Smooth muscle cell of the brain vasculature (primary cell): ENCODE measurements at regions not wholly inside any gene's neighbourhood (a gene's known extent, or its start where the extent isn't known, plus 50 kb on each side); places are given as distances from the start of the nearest gene placed in this dataset.

Experiments
- DNase-seq: peaks from one replicate; pipeline ENCODE4 v3.0.0-alpha.2; 2012; ENCODE audit warnings: low read depth, low spot score

DNA sequence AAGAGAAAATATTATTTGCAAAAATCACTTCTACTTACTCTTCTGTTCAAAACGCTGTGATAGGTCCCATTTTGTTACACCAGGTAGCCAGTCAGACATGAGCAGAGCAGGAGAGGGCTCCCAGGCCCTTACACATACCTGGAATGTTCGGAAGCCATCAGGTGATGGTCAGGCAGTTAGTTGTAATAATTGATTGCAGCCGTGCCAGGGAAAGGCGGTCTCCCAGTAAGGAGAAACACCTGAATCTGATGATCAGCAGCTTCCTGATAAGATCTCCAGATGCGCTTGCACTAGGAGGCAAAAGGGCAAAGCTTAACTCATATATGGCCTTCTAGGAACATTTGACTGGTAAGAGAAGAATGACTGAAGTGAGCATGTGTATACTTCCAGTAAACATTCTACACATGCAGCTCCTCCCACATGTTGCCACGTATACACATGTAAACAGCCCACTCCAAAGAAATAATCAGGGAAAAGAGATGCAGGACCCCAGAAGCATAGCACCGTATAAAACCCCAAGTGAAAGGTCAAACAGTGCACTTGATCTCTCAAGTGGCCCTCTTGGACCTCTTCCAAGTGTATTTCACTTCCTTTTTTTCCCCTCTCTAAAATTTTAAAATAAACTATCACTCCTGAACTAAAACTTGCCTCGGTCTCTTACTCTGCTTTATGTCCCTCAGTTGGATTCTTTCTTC is 1338.0 kb downstream of the FSTL5 start:
- DNase-seq: no peak

- no peak for DNase-seq
Observed at GRCh38 chr4:160826339-160826679, 1337.5 kb downstream of the FSTL5 start.

DNA sequence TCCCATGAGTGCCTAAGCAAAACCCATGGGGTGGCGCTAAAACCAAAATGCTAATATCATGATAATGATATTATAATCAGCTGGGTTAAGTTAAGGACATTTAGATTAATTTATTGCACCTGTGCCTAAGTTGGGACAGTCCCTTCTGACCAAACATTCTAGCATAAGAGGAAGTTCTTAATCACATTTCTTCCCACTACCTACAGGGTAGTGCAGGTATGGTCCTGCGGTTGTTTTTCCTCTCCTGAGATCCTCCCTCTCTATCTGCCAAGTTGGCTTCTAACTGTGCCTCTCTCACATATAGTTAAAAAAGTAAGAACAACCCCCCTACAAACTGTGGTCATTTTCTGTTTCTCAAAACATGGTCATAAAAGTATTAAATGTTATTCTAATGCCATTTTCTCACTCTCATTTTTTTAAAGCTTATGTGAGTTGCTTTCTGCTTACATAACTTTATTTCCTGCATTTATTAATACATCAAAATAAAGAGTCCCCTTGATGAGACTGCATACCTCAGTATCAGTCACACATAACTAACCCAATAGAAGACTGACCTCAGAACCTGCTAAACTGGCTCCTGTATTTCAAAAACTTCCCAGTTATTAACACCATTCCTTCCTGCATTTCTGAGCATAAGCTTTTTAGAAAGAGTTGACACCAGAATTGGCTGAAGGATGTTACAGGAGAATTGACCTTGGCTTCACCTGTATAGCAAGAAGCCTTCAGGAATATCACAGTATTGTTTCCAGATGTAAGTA is 1332.5 kb downstream of the FSTL5 start:
- no peak for DNase-seq

DNA sequence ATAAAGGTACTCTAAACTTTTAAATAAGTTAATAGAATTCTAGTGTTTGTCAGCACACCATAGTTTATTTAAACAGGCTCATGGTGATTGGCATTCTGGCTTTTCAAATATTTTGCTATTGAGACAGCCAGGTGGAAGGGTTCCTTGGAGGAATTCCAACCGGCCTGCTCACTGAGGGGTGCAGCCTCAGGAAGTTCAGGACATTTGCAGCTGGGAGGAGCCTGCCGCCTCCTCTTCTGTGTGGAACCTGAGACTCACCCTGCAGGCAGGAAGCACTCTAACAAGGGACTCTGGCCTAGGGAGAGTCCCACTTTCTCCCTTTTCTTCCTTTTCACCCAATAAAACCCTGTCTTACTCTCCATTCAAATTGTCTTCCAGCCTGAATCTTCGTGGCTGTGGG is 1328.0 kb downstream of the FSTL5 start:
- DNase-seq: no peak

DNA sequence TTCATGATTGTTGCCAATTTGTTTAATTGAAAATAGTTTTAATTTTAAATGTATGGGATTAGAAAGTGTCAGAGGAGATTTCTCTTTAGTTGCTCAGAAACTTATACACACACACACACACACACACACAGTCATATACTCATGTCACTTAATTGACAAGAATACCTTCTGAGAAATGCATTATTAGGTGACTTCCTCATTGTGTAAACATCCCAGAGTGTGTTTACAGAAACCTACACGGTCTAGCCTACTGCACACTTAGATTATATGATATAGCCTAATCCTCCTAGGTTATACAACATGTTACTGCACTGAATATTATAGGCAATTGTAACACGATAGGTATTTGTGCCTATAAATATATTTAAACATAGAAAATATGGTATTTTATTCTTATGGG is 1327.4 kb downstream of the FSTL5 start:
- no peak for DNase-seq

GRCh38 chr4:160846121-160846520 is 1317.7 kb downstream of the FSTL5 start:
- DNase-seq: no peak

DNA sequence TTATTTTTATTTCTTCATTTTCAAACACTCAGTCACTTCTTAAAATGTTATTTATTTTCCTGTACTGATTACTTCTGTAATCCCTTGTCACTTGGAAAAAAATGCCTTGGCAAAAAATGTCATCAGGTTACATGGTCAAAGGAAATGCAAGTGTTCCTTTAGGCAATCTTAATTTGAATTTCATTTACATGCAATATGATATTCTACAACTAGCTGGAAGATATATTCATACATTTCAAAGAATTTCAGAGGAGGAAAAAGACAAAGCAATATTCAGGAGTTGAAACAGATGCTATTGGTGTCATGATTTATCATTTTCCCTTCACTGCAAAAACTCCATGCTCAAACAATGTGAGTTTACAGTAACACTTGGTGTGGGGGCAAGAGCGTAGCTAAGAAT is 1316.6 kb downstream of the FSTL5 start:
- no peak for DNase-seq

GRCh38 chr4:160848489-160848888 is 1315.3 kb downstream of the FSTL5 start:
- DNase-seq: no peak

DNA sequence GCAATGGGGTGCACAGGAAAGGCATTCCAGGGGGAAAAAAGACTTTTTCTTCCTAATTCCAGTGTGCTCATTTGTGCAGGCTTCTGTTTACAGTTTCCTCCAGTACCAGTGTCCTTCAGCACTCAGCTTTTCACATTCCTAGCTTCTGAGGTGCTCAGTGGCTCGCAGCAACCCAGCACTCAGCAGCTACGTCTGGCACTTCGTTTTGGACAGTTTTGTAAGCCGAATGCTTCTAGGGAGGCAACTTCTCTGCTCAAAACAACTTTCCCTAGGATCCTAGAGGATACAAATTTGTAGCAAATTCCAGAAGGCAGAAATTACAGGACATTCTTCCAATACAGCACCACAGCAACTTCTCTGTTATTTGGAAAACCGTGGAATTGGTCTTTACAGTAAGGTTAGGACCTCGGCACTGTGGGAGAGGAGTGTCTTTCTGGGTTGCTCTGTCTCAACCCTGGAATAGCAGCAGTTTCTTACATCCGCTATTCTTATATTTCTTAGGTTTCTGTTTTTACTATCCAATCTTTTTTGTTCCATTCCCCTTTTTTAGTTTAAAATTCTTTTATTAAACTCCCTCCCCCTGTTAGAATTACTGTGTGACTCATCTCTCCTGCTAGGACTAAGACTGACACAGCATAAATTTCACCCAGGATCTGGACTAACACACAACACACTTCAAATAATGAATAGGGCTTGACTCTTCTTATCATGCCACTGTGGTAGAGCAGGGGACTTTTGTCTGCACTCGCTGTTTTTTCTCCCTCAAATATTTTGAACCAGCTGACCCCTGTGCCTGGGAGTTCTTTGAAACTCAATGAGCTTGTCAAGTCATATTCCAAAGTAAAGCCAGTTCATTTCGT is 1314.7 kb downstream of the FSTL5 start:
- DNase-seq: no peak

DNA sequence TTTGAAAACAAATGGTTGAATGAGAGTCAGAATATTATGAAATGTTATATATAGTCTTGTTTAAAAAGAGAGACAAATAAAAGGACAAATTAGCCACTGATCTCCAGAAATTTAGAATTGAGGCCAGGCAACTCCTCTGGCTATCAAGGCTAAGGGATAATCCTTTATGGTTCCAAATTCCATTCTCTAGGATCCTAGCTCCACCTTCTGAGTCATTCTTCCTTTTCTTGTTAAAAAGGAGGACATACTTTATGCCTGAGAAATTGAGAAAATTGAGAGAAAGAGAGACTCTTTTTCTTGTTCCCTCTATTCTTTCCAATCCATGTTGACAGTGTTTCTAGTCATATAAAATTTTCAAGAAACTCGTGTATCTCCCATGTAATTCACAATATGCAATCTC is 1299.5 kb downstream of the FSTL5 start:
- no peak for DNase-seq

DNA sequence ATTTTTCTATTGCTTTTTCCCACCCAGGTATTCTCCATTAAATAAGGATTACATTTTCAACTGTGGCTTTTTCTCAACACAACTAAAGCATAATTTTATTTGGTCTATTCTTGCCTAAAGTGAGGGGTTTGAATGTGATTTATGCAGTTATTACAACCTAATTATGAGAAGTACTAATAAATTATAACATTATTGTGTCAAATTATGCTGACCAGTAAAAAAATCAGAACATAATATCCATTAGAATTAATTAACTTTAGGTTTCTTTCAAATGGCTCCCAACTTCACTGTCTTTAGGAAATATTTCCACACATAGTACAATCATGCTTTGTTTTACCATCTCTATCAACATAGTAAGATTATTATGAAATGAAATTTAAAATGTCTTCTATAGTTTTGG is 1293.9 kb downstream of the FSTL5 start:
- DNase-seq: no peak

GRCh38 chr4:160872491-160872890 is 1291.3 kb downstream of the FSTL5 start:
- no peak for DNase-seq

DNA sequence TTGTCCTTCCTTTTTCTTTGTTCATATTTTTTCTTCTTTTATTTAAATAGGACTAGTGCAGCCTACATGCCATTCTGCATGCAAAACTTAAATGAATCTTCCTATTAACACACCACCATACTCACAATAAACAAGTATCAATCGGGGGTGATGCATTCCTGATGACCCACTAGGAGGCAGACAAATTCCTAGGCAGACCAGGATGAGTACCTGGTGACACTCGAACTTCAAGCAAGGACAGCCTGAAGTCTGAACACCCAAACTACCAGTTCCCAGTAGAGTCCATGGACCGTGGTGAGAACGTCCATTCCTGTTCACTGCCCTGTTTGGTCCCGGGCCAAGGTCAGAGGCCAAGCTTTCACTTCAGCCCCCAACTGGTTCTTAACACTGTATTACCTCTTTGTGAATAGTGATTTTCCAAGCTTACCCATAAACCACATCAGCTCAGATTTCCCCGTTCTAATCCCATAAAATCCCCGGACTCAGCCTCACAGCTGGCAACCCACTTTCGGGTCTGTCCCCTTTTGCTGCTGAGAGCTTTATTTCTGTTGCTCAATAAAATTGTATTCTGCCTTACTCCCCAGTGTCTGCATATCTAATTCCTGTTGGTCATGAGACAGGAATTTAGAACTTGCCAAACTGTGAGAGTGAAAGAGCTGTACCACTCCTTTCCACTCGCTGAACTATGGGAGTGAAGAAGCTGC is 1286.6 kb downstream of the FSTL5 start:
- no peak for DNase-seq

DNA sequence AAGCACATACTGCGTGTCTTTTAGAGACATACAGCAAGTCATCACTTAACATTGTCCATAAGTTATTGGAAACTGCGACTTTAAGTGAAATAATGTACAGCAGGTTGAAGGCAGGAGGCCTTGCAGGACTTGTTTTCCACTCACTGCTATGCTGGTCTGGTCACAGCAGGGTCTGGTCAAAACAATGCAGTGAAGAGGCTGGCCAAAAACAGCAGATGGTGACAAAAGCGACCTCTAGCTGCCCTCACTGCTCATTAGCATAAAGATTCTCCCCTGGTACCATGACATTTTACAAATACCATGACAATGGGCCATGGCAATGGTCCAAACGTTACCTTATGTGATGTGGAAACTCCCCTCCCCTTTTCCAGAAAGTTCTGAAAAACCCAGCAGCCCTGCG is 1283.6 kb downstream of the FSTL5 start:
- DNase-seq: no peak

DNA sequence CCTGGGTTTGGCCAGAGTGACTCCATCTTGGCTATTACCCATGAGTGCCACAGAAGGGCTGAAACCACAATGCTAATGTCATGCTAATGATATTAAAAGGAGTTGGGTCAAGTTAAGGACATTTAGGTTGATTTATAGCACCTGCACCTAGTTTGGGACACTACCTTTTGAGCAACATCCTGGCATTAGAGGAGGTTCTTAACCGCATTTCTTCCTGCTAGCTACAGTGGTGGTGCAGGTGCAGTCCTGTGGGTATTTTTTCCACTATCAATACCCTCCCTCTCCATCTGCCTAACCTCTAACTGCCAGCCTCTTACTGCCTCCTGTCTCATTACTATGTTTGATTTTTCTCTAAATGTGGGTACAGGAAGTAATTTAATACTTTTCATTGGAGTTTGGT is 1276.1 kb downstream of the FSTL5 start:
- DNase-seq: no peak

- no peak for DNase-seq
Observed at GRCh38 chr4:160894128-160894527, 1269.7 kb downstream of the FSTL5 start.

- no peak for DNase-seq
Observed at GRCh38 chr4:160894809-160895208, 1269.0 kb downstream of the FSTL5 start.

- DNase-seq: no peak
Observed at GRCh38 chr4:160927311-160927710, 1236.5 kb downstream of the FSTL5 start.

DNA sequence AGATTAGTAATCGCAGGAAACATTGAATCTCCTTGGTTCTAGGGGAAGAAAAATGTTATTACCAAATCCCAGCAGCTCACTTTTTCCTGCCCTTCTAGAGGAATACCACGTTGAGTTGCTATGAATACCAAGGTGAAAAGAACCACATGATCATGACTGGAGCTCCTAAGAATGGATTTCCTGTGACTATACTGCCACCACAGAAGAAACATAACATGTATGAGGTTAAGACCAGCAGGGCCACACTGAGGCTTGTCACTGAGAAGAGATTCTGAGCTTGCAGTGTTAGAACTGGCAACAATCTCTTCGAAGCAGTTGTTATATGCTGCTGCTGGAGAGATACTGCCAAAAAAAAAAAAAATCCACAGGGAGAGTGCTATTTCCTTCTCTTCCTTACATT is 1235.3 kb downstream of the FSTL5 start:
- DNase-seq: no peak

DNA sequence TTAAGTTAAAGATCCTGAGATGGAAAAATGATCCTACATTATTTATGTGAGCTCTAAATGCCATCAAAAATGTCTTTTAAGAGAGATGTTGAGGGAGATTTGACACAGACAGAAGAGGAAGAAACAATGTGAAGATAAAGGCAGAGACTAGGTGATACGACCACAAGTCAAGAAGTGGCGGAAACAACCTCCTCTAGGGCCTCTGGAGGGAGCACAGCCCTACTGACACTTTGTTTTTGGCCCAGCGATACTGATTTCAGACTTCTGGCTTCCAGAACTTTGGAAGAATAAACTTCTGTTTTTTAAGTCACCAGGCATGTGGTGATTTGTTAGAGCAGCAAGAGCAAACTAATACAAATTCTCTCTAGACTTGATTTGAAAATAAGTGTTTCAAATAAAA is 1216.1 kb downstream of the FSTL5 start:
- DNase-seq: no peak

GRCh38 chr4:160956875-160957274 is 1206.9 kb downstream of the FSTL5 start:
- no peak for DNase-seq

- no peak for DNase-seq
Observed at GRCh38 chr4:160969925-160970324, 1193.9 kb downstream of the FSTL5 start.
